SK-N-SH treated with all-trans-retinoic acid at 6 μM for 48 hours (cell line): ENCODE measurements at regions not wholly inside any gene's neighbourhood (a gene's known extent, or its start where the extent isn't known, plus 50 kb on each side); places are given as distances from the start of the nearest gene placed in this dataset.

Source experiments
- ATAC-seq: fragments of 200-7000 bp; cut with Tn5 transposase; 3 replicates; pipeline ENCODE4 v1.9.1; 2020; ENCODE audit warnings: mild to moderate bottlenecking, moderate library complexity
- ARNTL ChIP-seq: fragments of 450-650 bp; formaldehyde crosslinking; IDR thresholded peaks from 2 replicates; pipeline ENCODE4 v1.5.0; 2020; ENCODE audit warnings: low read depth, mild to moderate bottlenecking, moderate library complexity, borderline replicate concordance
- BACH2 ChIP-seq: fragments of 250-450 bp; sonication (Bioruptor Pico); IDR thresholded peaks from 2 replicates; pipeline ENCODE4 v1.9.0; 2021; ENCODE audit warnings: mild to moderate bottlenecking, borderline replicate concordance
- ESRRG ChIP-seq: fragments of 250-450 bp; sonication (Bioruptor Pico); IDR thresholded peaks from 2 replicates; pipeline ENCODE4 v1.6.1; 2021; ENCODE audit warnings: mild to moderate bottlenecking
- ISL1 ChIP-seq: fragments of 250-450 bp; sonication (Bioruptor Pico); IDR thresholded peaks from 2 replicates; pipeline ENCODE4 v2.1.2; 2022; ENCODE audit warnings: mild to moderate bottlenecking, moderate library complexity
- PPARA ChIP-seq: fragments of 250-450 bp; sonication (Bioruptor Pico); IDR thresholded peaks from 2 replicates; pipeline ENCODE4 v1.5.0; 2020; ENCODE audit warnings: mild to moderate bottlenecking, borderline replicate concordance
- RARB ChIP-seq: fragments of 250-450 bp; sonication (Bioruptor Pico); IDR thresholded peaks from 2 replicates; pipeline ENCODE4 v1.8.0; 2021; ENCODE audit warnings: mild to moderate bottlenecking, moderate library complexity
- SNAI2 ChIP-seq: fragments of 250-450 bp; sonication (Bioruptor Pico); IDR thresholded peaks from 2 replicates; pipeline ENCODE4 v1.5.0; 2020; ENCODE audit warnings: mild to moderate bottlenecking, moderate library complexity
- TOX ChIP-seq: fragments of 250-450 bp; sonication (Bioruptor Pico); IDR thresholded peaks from 2 replicates; pipeline ENCODE4 v1.8.0; 2021; ENCODE audit warnings: mild to moderate bottlenecking, moderate library complexity, borderline replicate concordance
- ZC3H10 ChIP-seq: fragments of 250-450 bp; sonication (Bioruptor Pico); IDR thresholded peaks from 2 replicates; pipeline ENCODE4 v1.5.1; 2021; ENCODE audit warnings: mild to moderate bottlenecking, moderate library complexity
- ZFP3 ChIP-seq: fragments of 250-450 bp; sonication (Bioruptor Pico); IDR thresholded peaks from 2 replicates; pipeline ENCODE4 v1.5.0; 2020; ENCODE audit warnings: mild to moderate bottlenecking, moderate library complexity
- ZFP30 ChIP-seq: fragments of 450-650 bp; formaldehyde crosslinking; IDR thresholded peaks from 2 replicates; pipeline ENCODE4 v1.5.0; 2022; ENCODE audit warnings: mild to moderate bottlenecking, moderate library complexity
- ZNF565 ChIP-seq: fragments of 450-650 bp; formaldehyde crosslinking; conservative IDR thresholded peaks from 2 replicates; pipeline ENCODE4 v1.5.0; 2020; ENCODE audit warnings: low read depth, mild to moderate bottlenecking, moderate library complexity
- ZNF70 ChIP-seq: fragments of 450-650 bp; formaldehyde crosslinking; IDR thresholded peaks from 2 replicates; pipeline ENCODE4 v1.5.0; 2020; ENCODE audit warnings: mild to moderate bottlenecking, moderate library complexity
- ZNF8 ChIP-seq: fragments of 450-650 bp; formaldehyde crosslinking; IDR thresholded peaks from 2 replicates; pipeline ENCODE4 v1.5.0; 2020; ENCODE audit warnings: mild to moderate bottlenecking, moderate library complexity
- TF ChIP-seq, protein P1 (sequence below): fragments of 250-450 bp; sonication (Bioruptor Pico); IDR thresholded peaks from 2 replicates; pipeline ENCODE4 v1.5.0; 2020; ENCODE audit warnings: mild to moderate bottlenecking, moderate library complexity
- TF ChIP-seq, protein P2 (sequence below): fragments of 250-450 bp; sonication (Bioruptor Pico); IDR thresholded peaks from 2 replicates; pipeline ENCODE4 v1.5.1; 2020; ENCODE audit warnings: low read depth, mild to moderate bottlenecking, moderate library complexity
- TF ChIP-seq, protein P3 (sequence below): fragments of 250-450 bp; sonication (Bioruptor Pico); IDR thresholded peaks from 2 replicates; pipeline ENCODE4 v1.8.0; 2020; ENCODE audit warnings: mild to moderate bottlenecking, moderate library complexity, borderline replicate concordance
- TF ChIP-seq, protein P4 (sequence below): fragments of 250-450 bp; sonication (Bioruptor Pico); IDR thresholded peaks from 2 replicates; pipeline ENCODE4 v1.5.1; 2021; ENCODE audit warnings: mild to moderate bottlenecking, moderate library complexity
- TF ChIP-seq, protein P5 (sequence below): fragments of 250-450 bp; sonication (Bioruptor Pico); IDR thresholded peaks from 2 replicates; pipeline ENCODE4 v1.8.0; 2021; ENCODE audit warnings: low read depth, mild to moderate bottlenecking, moderate library complexity, borderline replicate concordance

DNA sequence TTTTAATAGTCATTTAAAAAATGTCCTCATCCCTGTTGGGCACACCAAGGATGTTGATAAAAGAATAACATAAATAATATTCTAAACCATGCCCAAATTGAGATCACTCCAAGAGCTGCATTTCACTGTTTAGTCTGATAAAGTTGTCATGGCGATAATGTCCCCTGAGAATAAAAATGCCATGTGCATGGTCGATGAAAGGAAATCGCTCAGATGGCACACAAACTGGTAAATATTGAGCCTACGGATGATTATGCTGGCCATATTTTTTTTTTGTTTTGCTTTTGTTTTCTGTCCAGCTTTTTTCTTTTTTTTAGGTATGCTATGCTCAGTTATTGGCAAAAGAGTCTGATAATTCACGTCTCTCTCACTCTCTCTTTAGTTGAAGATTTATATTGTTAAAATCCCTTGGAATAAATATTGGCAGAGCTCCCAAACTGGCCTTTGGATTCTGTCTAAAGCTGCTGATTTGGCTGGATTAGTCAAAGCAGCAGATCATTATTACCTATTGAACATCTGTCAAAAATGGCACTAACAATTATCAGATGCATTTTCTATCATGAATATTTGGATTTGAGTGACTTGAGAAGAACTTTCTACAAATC, 643.8 kb downstream of the SQOR start (continued):
- TF ChIP-seq, protein P1, sequence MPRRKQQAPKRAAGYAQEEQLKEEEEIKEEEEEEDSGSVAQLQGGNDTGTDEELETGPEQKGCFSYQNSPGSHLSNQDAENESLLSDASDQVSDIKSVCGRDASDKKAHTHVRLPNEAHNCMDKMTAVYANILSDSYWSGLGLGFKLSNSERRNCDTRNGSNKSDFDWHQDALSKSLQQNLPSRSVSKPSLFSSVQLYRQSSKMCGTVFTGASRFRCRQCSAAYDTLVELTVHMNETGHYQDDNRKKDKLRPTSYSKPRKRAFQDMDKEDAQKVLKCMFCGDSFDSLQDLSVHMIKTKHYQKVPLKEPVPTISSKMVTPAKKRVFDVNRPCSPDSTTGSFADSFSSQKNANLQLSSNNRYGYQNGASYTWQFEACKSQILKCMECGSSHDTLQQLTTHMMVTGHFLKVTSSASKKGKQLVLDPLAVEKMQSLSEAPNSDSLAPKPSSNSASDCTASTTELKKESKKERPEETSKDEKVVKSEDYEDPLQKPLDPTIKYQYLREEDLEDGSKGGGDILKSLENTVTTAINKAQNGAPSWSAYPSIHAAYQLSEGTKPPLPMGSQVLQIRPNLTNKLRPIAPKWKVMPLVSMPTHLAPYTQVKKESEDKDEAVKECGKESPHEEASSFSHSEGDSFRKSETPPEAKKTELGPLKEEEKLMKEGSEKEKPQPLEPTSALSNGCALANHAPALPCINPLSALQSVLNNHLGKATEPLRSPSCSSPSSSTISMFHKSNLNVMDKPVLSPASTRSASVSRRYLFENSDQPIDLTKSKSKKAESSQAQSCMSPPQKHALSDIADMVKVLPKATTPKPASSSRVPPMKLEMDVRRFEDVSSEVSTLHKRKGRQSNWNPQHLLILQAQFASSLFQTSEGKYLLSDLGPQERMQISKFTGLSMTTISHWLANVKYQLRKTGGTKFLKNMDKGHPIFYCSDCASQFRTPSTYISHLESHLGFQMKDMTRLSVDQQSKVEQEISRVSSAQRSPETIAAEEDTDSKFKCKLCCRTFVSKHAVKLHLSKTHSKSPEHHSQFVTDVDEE (CRISPR knock-in tag) = no peak

DNA sequence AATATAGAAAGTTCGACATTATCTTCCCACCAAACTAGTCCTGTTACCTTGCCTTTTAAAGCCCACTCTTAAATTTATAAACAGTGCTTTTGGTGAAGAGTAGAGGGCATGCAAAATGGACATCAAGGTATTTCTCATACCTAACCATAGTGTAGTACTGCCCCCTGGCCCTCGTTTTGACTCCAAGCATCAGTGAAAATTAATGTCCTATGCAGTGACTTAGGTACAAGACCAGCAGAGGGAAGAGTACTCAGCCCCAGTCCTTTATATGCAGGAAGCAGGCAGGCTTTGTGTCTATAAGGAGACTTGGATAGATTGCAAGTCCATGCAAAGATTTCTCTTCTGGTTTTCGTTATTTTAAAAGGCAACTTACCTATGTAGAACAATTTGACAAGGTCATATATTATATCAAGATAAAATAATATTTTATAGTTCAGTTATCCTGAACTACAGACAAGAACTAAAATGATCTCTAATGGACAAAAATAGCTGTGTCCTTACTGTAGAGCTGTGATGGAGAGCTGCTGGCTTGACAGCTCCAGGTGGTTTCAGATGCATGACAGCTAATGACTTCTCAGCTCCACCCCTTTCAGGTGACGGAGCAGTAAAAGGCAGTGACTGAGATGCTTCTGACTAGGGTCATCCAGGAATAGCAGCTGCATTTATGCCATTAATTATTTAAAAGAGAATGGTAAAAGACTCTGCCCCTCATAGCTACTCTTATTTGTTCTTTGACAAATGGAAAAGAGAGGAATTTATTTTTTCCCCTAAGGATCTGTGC, 646.1 kb downstream of the SQOR start:
- TF ChIP-seq ZFP30 (CRISPR knock-in tag) = no peak
- TF ChIP-seq, protein P2, sequence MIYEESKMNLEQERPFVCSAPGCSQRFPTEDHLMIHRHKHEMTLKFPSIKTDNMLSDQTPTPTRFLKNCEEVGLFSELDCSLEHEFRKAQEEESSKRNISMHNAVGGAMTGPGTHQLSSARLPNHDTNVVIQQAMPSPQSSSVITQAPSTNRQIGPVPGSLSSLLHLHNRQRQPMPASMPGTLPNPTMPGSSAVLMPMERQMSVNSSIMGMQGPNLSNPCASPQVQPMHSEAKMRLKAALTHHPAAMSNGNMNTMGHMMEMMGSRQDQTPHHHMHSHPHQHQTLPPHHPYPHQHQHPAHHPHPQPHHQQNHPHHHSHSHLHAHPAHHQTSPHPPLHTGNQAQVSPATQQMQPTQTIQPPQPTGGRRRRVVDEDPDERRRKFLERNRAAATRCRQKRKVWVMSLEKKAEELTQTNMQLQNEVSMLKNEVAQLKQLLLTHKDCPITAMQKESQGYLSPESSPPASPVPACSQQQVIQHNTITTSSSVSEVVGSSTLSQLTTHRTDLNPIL (CRISPR knock-in tag) = no peak
- no peak for TF ChIP-seq ESRRG (CRISPR knock-in tag)
- TF ChIP-seq, protein P1 (CRISPR knock-in tag) = no peak
- no peak for TF ChIP-seq ZC3H10
- no peak for TF ChIP-seq ARNTL (CRISPR knock-in tag)
- TF ChIP-seq ISL1 (CRISPR knock-in tag) = no peak
- TF ChIP-seq ZNF70 (CRISPR knock-in tag) = no peak
- TF ChIP-seq ZFP3 (CRISPR knock-in tag) = no peak
- no peak for TF ChIP-seq SNAI2 (CRISPR knock-in tag)
- TF ChIP-seq, protein P3, sequence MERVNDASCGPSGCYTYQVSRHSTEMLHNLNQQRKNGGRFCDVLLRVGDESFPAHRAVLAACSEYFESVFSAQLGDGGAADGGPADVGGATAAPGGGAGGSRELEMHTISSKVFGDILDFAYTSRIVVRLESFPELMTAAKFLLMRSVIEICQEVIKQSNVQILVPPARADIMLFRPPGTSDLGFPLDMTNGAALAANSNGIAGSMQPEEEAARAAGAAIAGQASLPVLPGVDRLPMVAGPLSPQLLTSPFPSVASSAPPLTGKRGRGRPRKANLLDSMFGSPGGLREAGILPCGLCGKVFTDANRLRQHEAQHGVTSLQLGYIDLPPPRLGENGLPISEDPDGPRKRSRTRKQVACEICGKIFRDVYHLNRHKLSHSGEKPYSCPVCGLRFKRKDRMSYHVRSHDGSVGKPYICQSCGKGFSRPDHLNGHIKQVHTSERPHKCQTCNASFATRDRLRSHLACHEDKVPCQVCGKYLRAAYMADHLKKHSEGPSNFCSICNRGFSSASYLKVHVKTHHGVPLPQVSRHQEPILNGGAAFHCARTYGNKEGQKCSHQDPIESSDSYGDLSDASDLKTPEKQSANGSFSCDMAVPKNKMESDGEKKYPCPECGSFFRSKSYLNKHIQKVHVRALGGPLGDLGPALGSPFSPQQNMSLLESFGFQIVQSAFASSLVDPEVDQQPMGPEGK = no peak
- TF ChIP-seq, all 23 proteins: peak for 0
- ATAC-seq = no peak

DNA sequence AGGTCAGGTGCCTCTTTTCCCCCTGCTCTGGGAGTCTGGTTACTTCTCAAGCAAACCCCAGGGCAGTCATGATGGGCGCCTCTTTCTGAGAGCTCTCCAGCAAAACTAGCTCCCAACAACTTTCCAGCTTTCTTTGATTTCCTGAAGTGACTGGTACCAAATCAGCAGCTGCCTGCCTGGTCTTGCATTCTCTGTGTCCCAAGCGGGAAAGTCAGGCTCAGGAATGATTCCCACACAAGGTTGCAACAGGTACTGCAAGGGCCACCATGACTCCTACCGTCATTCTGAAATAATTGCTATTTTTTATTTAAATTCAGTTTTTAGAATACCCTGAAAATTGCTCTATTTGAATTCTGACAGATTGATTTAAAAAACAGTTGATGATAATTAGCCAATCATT, 658.7 kb downstream of the SQOR start:
- ATAC-seq = no peak
- TF ChIP-seq ZNF565 (CRISPR knock-in tag) (no peak), PPARA (CRISPR knock-in tag) (no peak), ZFP3 (CRISPR knock-in tag) (no peak), ZC3H10 (no peak), ARNTL (CRISPR knock-in tag) (no peak), ZNF70 (CRISPR knock-in tag) (no peak), ZNF8 (CRISPR knock-in tag) (no peak), TOX (CRISPR knock-in tag) (no peak), BACH2 (CRISPR knock-in tag) (no peak), RARB (no peak), SNAI2 (CRISPR knock-in tag) (no peak)
- TF ChIP-seq, protein P4, sequence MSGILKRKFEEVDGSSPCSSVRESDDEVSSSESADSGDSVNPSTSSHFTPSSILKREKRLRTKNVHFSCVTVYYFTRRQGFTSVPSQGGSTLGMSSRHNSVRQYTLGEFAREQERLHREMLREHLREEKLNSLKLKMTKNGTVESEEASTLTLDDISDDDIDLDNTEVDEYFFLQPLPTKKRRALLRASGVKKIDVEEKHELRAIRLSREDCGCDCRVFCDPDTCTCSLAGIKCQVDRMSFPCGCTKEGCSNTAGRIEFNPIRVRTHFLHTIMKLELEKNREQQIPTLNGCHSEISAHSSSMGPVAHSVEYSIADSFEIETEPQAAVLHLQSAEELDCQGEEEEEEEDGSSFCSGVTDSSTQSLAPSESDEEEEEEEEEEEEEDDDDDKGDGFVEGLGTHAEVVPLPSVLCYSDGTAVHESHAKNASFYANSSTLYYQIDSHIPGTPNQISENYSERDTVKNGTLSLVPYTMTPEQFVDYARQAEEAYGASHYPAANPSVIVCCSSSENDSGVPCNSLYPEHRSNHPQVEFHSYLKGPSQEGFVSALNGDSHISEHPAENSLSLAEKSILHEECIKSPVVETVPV (CRISPR knock-in tag) = no peak
- TF ChIP-seq, protein P1 (CRISPR knock-in tag) = no peak
- TF ChIP-seq, protein P5, sequence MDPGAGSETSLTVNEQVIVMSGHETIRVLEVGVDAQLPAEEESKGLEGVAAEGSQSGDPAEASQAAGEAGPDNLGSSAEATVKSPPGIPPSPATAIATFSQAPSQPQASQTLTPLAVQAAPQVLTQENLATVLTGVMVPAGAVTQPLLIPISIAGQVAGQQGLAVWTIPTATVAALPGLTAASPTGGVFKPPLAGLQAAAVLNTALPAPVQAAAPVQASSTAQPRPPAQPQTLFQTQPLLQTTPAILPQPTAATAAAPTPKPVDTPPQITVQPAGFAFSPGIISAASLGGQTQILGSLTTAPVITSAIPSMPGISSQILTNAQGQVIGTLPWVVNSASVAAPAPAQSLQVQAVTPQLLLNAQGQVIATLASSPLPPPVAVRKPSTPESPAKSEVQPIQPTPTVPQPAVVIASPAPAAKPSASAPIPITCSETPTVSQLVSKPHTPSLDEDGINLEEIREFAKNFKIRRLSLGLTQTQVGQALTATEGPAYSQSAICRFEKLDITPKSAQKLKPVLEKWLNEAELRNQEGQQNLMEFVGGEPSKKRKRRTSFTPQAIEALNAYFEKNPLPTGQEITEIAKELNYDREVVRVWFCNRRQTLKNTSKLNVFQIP (CRISPR knock-in tag) = no peak
- TF ChIP-seq, protein P2 (CRISPR knock-in tag) = no peak
